Testis (tissue), 2 donors: ENCODE measurements at regions not wholly inside any gene's neighbourhood (a gene's known extent, or its start where the extent isn't known, plus 50 kb on each side); places are given as distances from the start of the nearest gene placed in this dataset.

ENCODE experiments used
- POLR2A ChIP-seq: fragments of 450-650 bp; IDR thresholded peaks from one replicate; pipeline ENCODE4 v1.6.1; 2017; ENCODE audit warnings: antibody characterized with exemption, mild to moderate bottlenecking, moderate library complexity
- TF ChIP-seq, protein P1 (sequence below), 3 experiments: fragments of 450-650 bp in 2 of 3; fragments of 200-600 bp in 1 of 3; sonication (generic) in 1 of 3; IDR thresholded peaks; one replicate each; pipeline ENCODE4 v1.5.1; 2016 to 2019; ENCODE audit warnings: antibody characterized with exemption in 3 of 3, mild to moderate bottlenecking in 2 of 3, moderate library complexity in 1 of 3

GRCh38 chr13:85412448-85412847 lies 386.8 kb downstream of the SLITRK6 start:
- TF ChIP-seq, protein P1, sequence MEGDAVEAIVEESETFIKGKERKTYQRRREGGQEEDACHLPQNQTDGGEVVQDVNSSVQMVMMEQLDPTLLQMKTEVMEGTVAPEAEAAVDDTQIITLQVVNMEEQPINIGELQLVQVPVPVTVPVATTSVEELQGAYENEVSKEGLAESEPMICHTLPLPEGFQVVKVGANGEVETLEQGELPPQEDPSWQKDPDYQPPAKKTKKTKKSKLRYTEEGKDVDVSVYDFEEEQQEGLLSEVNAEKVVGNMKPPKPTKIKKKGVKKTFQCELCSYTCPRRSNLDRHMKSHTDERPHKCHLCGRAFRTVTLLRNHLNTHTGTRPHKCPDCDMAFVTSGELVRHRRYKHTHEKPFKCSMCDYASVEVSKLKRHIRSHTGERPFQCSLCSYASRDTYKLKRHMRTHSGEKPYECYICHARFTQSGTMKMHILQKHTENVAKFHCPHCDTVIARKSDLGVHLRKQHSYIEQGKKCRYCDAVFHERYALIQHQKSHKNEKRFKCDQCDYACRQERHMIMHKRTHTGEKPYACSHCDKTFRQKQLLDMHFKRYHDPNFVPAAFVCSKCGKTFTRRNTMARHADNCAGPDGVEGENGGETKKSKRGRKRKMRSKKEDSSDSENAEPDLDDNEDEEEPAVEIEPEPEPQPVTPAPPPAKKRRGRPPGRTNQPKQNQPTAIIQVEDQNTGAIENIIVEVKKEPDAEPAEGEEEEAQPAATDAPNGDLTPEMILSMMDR (IDR thresholded peaks at IDR 0.05) = no peak
- TF ChIP-seq POLR2A = no peak
